Stimulated activated naive CD8-positive, alpha-beta T cell treated with anti-CD3 and anti-CD28 coated beads, Interleukin-15, amount 100 ng/mL, for 72 hours (primary cell): ENCODE measurements at regions not wholly inside any gene's neighbourhood (a gene's known extent, or its start where the extent isn't known, plus 50 kb on each side); places are given as distances from the start of the nearest gene placed in this dataset.

ENCODE experiments used
- ATAC-seq: fragments of 150-1000 bp; cut with Tn5 transposase; 2 replicates; pipeline ENCODE4 v1.10.0; 2021; ENCODE audit warnings: mild to moderate bottlenecking, moderate library complexity
- DNase-seq, 2 donors: peaks; one replicate each; pipeline ENCODE4 v3.0.0; 2021 to 2022
- H3K27ac Mint-ChIP-seq, 2 donors: one replicate each; pipeline ENCODE4 v1.8.0; 2022; ENCODE audit warnings: mild to moderate bottlenecking in 2 of 2, mixed read lengths in 2 of 2, moderate library complexity in 2 of 2
- H3K27me3 Mint-ChIP-seq: one replicate; pipeline ENCODE4 v1.8.0; 2022; ENCODE audit warnings: mixed read lengths
- H3K4me1 Mint-ChIP-seq: one replicate; pipeline ENCODE4 v1.8.0; 2022; ENCODE audit warnings: mild to moderate bottlenecking, mixed read lengths
- H3K4me3 Mint-ChIP-seq, 2 donors: one replicate each; pipeline ENCODE4 v1.8.0; 2022; ENCODE audit warnings: mild to moderate bottlenecking in 2 of 2, mixed read lengths in 2 of 2, moderate library complexity in 1 of 2
- H3K9me3 Mint-ChIP-seq, 2 donors: one replicate each; pipeline ENCODE4 v1.8.0; 2022; ENCODE audit warnings: mixed read lengths in 2 of 2

- Mint-ChIP-seq H3K4me3 (no peak overlapping the region), H3K9me3 (peaks cover 0 to 4% of the 10 kb centered on the region in 2 donors), H3K27me3 (no peaks in the 10 kb centered on the region), H3K4me1 (peaks cover 13% of the 10 kb centered on the region), H3K27ac (no peak overlapping the region)
- DNase-seq (no peak), ATAC-seq (no peak)
Measured at GRCh38 chr6:145012039-145012662, 723.2 kb downstream of the EPM2A start.

- DNase-seq (peak; percentile 16 to 41), ATAC-seq (peak; percentile 98)
- H3K9me3 Mint-ChIP-seq = peaks cover 0 to 4% of the 10 kb centered on the region in 2 donors
- peaks cover 18% of the 10 kb centered on the region for H3K4me1 Mint-ChIP-seq
- peaks cover 5% of the 10 kb centered on the region for H3K27me3 Mint-ChIP-seq
- no peak overlapping the region for H3K4me3 Mint-ChIP-seq
- no peak overlapping the region for H3K27ac Mint-ChIP-seq
Measured at GRCh38 chr6:145015739-145016558, 719.4 kb downstream of the EPM2A start.

- DNase-seq = no peak
- Mint-ChIP-seq H3K27me3 (peaks cover 11% of the 10 kb centered on the region), H3K4me1 (peaks cover 18% of the 10 kb centered on the region), H3K9me3 (peaks cover 0 to 4% of the 10 kb centered on the region in 2 donors), H3K27ac (no peak overlapping the region), H3K4me3 (no peak overlapping the region)
- no peak for ATAC-seq
Measured at GRCh38 chr6:145017051-145017450, 718.3 kb downstream of the EPM2A start.

GRCh38 chr6:145017516-145017915 lies 717.8 kb downstream of the EPM2A start:
- peaks cover 0 to 4% of the 10 kb centered on the region in 2 donors for H3K9me3 Mint-ChIP-seq

GRCh38 chr6:145018027-145018426 lies 717.3 kb downstream of the EPM2A start:
- no peak overlapping the region for H3K4me3 Mint-ChIP-seq
- no peak for ATAC-seq
- peaks cover 18% of the 10 kb centered on the region for H3K4me1 Mint-ChIP-seq
- no peak overlapping the region for H3K27ac Mint-ChIP-seq
- H3K9me3 Mint-ChIP-seq = peaks cover 0 to 4% of the 10 kb centered on the region in 2 donors
- DNase-seq = no peak
- H3K27me3 Mint-ChIP-seq = peaks cover 11% of the 10 kb centered on the region

More at GRCh38 chr6:145017516-145017915, 717.8 kb downstream of the EPM2A start:
- ATAC-seq (no peak), DNase-seq (no peak)
- Mint-ChIP-seq H3K27me3 (peaks cover 11% of the 10 kb centered on the region), H3K4me1 (peaks cover 18% of the 10 kb centered on the region), H3K27ac (no peak overlapping the region), H3K4me3 (no peak overlapping the region)

GRCh38 chr6:145020114-145020513 lies 715.2 kb downstream of the EPM2A start:
- H3K4me3 Mint-ChIP-seq = no peak overlapping the region
- no peaks in the 10 kb centered on the region for H3K9me3 Mint-ChIP-seq
- peaks cover 11% of the 10 kb centered on the region for H3K27me3 Mint-ChIP-seq
- peaks cover 18% of the 10 kb centered on the region for H3K4me1 Mint-ChIP-seq
- no peak overlapping the region for H3K27ac Mint-ChIP-seq
- ATAC-seq = no peak
- DNase-seq = no peak

- H3K27me3 Mint-ChIP-seq = peaks cover 11% of the 10 kb centered on the region
- H3K27ac Mint-ChIP-seq = no peak overlapping the region
- no peak overlapping the region for H3K4me3 Mint-ChIP-seq
- ATAC-seq (no peak), DNase-seq (no peak)
- H3K4me1 Mint-ChIP-seq = peaks cover 17% of the 10 kb centered on the region
- no peaks in the 10 kb centered on the region for H3K9me3 Mint-ChIP-seq
Measured at GRCh38 chr6:145020543-145020942, 714.8 kb downstream of the EPM2A start.

- H3K9me3 Mint-ChIP-seq = no peaks in the 10 kb centered on the region
Measured at GRCh38 chr6:145022199-145022796, 713.0 kb downstream of the EPM2A start.

GRCh38 chr6:145023116-145023726 lies 712.1 kb downstream of the EPM2A start:
- Mint-ChIP-seq H3K4me3 (no peak overlapping the region), H3K9me3 (no peaks in the 10 kb centered on the region), H3K27ac (peak overlapping the region; percentile 5 to 27), H3K27me3 (peaks cover 24% of the 10 kb centered on the region), H3K4me1 (no peaks in the 10 kb centered on the region)
- DNase-seq (no peak), ATAC-seq (no peak)

More at GRCh38 chr6:145022199-145022796, 713.0 kb downstream of the EPM2A start:
- Mint-ChIP-seq H3K4me1 (peaks cover 3% of the 10 kb centered on the region), H3K27me3 (peaks cover 19% of the 10 kb centered on the region), H3K4me3 (no peak overlapping the region), H3K27ac (no peak overlapping the region)
- ATAC-seq = no peak
- no peak for DNase-seq

GRCh38 chr6:145025488-145025887 lies 709.8 kb downstream of the EPM2A start:
- no peak for ATAC-seq
- H3K4me3 Mint-ChIP-seq = no peak overlapping the region
- no peaks in the 10 kb centered on the region for H3K4me1 Mint-ChIP-seq
- peaks cover 33% of the 10 kb centered on the region for H3K27me3 Mint-ChIP-seq
- no peaks in the 10 kb centered on the region for H3K9me3 Mint-ChIP-seq
- H3K27ac Mint-ChIP-seq = no peak overlapping the region
- no peak for DNase-seq

- ATAC-seq (no peak), DNase-seq (no peak)
- Mint-ChIP-seq H3K4me3 (no peak overlapping the region), H3K27me3 (peaks cover 25% of the 10 kb centered on the region), H3K4me1 (no peaks in the 10 kb centered on the region), H3K27ac (no peak overlapping the region), H3K9me3 (no peaks in the 10 kb centered on the region)
Measured at GRCh38 chr6:145026267-145026679, 709.0 kb downstream of the EPM2A start.

- ATAC-seq = peak; percentile 76
- H3K9me3 Mint-ChIP-seq = no peaks in the 10 kb centered on the region
- H3K4me1 Mint-ChIP-seq = no peaks in the 10 kb centered on the region
- no peak for DNase-seq
- H3K27me3 Mint-ChIP-seq = peaks cover 23% of the 10 kb centered on the region
- no peak overlapping the region for H3K27ac Mint-ChIP-seq
- H3K4me3 Mint-ChIP-seq = no peak overlapping the region
Measured at GRCh38 chr6:145028144-145028818, 707.0 kb downstream of the EPM2A start.

- Mint-ChIP-seq H3K27me3 (peaks cover 23% of the 10 kb centered on the region), H3K27ac (no peak overlapping the region), H3K4me1 (no peaks in the 10 kb centered on the region), H3K9me3 (peaks cover 0 to 6% of the 10 kb centered on the region in 2 donors), H3K4me3 (no peak overlapping the region)
- no peak for DNase-seq
- ATAC-seq = no peak
Measured at GRCh38 chr6:145031001-145031400, 704.3 kb downstream of the EPM2A start.

GRCh38 chr6:145031962-145032361 lies 703.4 kb downstream of the EPM2A start:
- no peaks in the 10 kb centered on the region for H3K4me1 Mint-ChIP-seq
- H3K27ac Mint-ChIP-seq = no peak overlapping the region
- peaks cover 14% of the 10 kb centered on the region for H3K27me3 Mint-ChIP-seq
- ATAC-seq = no peak
- H3K4me3 Mint-ChIP-seq = no peak overlapping the region
- no peak for DNase-seq
- H3K9me3 Mint-ChIP-seq = peaks cover 0 to 6% of the 10 kb centered on the region in 2 donors

- DNase-seq (no peak), ATAC-seq (no peak)
- Mint-ChIP-seq H3K4me1 (no peaks in the 10 kb centered on the region), H3K9me3 (peaks cover 0 to 6% of the 10 kb centered on the region in 2 donors), H3K27me3 (peaks cover 14% of the 10 kb centered on the region), H3K27ac (no peak overlapping the region), H3K4me3 (no peak overlapping the region)
Measured at GRCh38 chr6:145032562-145033145, 702.7 kb downstream of the EPM2A start.
